ENCODE measurements at regions not wholly inside any gene's neighbourhood (a gene's known extent, or its start where the extent isn't known, plus 50 kb on each side); places are given as distances from the start of the nearest gene placed in this dataset.

DNA sequence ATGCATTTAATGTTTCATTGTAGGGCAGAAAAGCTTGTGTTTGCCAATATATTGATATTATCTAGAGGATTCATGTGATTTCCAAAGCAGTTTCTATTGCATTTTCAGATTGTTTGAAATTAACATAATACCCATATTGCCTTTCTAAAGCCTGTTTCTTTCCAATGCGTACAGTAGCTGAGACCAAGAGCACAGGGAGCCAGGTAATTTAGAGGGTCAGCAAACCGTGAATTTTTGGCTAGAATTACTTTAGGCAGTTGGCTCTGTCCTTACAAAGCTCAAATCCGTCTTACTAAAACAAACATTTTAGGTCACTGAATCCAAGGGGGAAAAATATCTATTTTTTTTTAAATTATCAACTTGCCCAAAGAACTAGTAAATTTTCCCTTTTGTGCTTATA is 604.9 kb upstream of the ADARB2 start:
- TF ChIP-seq EZH2 (IDR thresholded peaks at IDR 0.05; ENCODE audit: borderline replicate concordance, insufficient read depth, low read depth, low read length, poor library complexity, severe bottlenecking) = no peak
- TF ChIP-seq, protein P1, sequence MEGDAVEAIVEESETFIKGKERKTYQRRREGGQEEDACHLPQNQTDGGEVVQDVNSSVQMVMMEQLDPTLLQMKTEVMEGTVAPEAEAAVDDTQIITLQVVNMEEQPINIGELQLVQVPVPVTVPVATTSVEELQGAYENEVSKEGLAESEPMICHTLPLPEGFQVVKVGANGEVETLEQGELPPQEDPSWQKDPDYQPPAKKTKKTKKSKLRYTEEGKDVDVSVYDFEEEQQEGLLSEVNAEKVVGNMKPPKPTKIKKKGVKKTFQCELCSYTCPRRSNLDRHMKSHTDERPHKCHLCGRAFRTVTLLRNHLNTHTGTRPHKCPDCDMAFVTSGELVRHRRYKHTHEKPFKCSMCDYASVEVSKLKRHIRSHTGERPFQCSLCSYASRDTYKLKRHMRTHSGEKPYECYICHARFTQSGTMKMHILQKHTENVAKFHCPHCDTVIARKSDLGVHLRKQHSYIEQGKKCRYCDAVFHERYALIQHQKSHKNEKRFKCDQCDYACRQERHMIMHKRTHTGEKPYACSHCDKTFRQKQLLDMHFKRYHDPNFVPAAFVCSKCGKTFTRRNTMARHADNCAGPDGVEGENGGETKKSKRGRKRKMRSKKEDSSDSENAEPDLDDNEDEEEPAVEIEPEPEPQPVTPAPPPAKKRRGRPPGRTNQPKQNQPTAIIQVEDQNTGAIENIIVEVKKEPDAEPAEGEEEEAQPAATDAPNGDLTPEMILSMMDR (IDR thresholded peaks at IDR 0.05) = no peak

Measured in B cell (primary cell).